ENCODE measurements at regions not wholly inside any gene's neighbourhood (a gene's known extent, or its start where the extent isn't known, plus 50 kb on each side); places are given as distances from the start of the nearest gene placed in this dataset.

DNA sequence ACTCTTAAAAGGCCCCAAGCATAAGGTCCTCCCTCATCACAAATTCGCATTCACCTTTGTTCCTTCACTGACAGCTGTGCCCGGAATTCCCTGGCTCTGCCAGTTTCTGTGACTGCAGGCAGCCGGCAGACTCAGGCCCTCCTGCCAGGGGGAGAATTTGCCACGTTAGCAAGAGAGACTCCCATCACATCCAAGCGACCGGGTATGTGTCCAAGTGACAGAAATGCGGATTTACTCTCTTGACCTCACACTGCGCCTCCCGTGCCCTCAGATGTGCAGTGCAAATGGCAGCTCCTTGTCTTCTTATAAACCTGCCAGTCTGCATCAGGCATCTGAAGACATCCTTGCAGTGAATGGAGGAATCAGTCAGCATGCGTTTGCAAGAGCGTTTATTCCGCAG, 187.1 kb upstream of the WWC1 start:
- H3K4me3 ChIP-seq (ENCODE audit: low read depth, low read length): no peak overlapping the region
- H3K36me3 ChIP-seq (ENCODE audit: control insufficient read depth, insufficient read depth, low read length): peaks cover 7% of the 10 kb centered on the region
- no peaks in the 10 kb centered on the region for H3K27me3 ChIP-seq (ENCODE audit: control insufficient read depth, insufficient read depth, low read length)
- no peak for DNase-seq (ENCODE audit: low read depth)
- FAIRE-seq: no peak
- TF ChIP-seq, protein P1, sequence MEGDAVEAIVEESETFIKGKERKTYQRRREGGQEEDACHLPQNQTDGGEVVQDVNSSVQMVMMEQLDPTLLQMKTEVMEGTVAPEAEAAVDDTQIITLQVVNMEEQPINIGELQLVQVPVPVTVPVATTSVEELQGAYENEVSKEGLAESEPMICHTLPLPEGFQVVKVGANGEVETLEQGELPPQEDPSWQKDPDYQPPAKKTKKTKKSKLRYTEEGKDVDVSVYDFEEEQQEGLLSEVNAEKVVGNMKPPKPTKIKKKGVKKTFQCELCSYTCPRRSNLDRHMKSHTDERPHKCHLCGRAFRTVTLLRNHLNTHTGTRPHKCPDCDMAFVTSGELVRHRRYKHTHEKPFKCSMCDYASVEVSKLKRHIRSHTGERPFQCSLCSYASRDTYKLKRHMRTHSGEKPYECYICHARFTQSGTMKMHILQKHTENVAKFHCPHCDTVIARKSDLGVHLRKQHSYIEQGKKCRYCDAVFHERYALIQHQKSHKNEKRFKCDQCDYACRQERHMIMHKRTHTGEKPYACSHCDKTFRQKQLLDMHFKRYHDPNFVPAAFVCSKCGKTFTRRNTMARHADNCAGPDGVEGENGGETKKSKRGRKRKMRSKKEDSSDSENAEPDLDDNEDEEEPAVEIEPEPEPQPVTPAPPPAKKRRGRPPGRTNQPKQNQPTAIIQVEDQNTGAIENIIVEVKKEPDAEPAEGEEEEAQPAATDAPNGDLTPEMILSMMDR (IDR thresholded peaks at IDR 0.05; ENCODE audit: insufficient read depth, low read length, severe bottlenecking): no peak

GRCh38 chr5:168104811-168105481, 186.5 kb upstream of the WWC1 start:
- no peak overlapping the region for H3K4me3 ChIP-seq (ENCODE audit: low read depth, low read length)
- TF ChIP-seq, protein P1 (IDR thresholded peaks at IDR 0.05; ENCODE audit: insufficient read depth, low read length, severe bottlenecking): no peak
- DNase-seq (ENCODE audit: low read depth) (no peak), FAIRE-seq (no peak)
- peaks cover 8% of the 10 kb centered on the region for H3K36me3 ChIP-seq (ENCODE audit: control insufficient read depth, insufficient read depth, low read length)
- no peaks in the 10 kb centered on the region for H3K27me3 ChIP-seq (ENCODE audit: control insufficient read depth, insufficient read depth, low read length)

DNA sequence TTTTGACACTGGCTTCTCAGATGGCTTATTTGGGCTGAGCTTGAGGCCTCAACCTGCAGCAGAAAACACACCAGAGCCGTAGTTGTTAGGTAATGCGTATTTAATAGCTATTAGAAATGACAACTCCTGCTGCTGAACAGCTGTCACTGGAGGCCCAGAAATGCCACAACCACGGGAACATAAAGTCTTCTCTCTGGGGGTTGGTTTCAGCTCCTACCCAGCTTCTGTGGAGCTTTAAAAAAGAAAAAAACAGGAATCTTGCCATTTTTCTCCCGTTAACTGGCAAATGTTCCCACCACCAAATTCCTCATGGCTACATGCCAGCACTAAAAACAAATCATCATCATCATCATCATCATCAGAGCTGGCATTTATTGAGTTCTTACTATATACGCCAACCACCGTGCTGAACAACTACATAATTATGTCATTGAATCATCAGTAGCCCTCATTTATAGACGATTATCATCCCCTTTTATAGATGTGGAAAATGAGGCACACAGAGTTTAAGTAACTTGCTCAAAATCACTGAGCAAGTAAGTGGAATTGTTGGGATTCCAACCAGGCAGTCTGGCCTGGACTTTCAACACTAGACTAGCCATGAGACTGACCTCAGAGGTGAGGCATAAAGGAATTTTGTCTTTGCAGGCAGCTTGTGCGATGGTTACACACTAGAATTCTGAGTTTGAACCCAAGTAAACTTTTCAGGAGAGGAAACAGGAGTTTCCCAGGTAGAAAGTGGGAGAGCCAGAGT, 185.3 kb upstream of the WWC1 start:
- no peak for FAIRE-seq
- DNase-seq (ENCODE audit: low read depth): no peak
- peaks cover 10% of the 10 kb centered on the region for H3K36me3 ChIP-seq (ENCODE audit: control insufficient read depth, insufficient read depth, low read length)

DNA sequence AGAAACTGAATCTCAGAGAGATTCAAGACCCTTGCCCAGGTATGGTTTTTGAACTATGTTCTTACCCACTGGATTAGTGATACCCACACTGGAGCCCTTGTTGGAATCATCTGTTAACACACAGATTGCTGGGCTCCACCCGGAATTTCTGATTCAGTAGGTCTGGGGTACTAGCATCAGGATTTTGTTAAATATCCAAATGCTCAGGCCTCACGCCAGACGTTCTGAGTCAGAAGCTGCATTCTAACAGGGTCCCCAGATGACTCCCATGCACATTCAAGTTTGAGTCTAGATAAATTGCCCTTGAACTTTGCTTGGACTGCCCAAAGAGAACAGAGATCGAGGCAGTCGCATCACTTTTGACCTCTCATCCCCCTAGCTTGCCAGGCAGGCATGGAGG, 182.0 kb upstream of the WWC1 start:
- no peak for FAIRE-seq
- Histone ChIP-seq H3K4me3 (ENCODE audit: low read depth, low read length) (no peak overlapping the region), H3K36me3 (ENCODE audit: control insufficient read depth, insufficient read depth, low read length) (peaks cover 9% of the 10 kb centered on the region), H3K27me3 (ENCODE audit: control insufficient read depth, insufficient read depth, low read length) (no peaks in the 10 kb centered on the region)
- DNase-seq (ENCODE audit: low read depth): no peak
- TF ChIP-seq, protein P1 (IDR thresholded peaks at IDR 0.05; ENCODE audit: insufficient read depth, low read length, severe bottlenecking): no peak

More for the DNA sequence above, 185.3 kb upstream of the WWC1 start:
- Histone ChIP-seq H3K4me3 (ENCODE audit: low read depth, low read length) (no peak overlapping the region), H3K27me3 (ENCODE audit: control insufficient read depth, insufficient read depth, low read length) (no peaks in the 10 kb centered on the region)
- TF ChIP-seq, protein P1 (IDR thresholded peaks at IDR 0.05; ENCODE audit: insufficient read depth, low read length, severe bottlenecking): no peak

GRCh38 chr5:168110384-168110783, 181.1 kb upstream of the WWC1 start:
- TF ChIP-seq, protein P1 (IDR thresholded peaks at IDR 0.05; ENCODE audit: insufficient read depth, low read length, severe bottlenecking): no peak
- Histone ChIP-seq H3K27me3 (ENCODE audit: control insufficient read depth, insufficient read depth, low read length) (no peaks in the 10 kb centered on the region), H3K4me3 (ENCODE audit: low read depth, low read length) (no peak overlapping the region), H3K36me3 (ENCODE audit: control insufficient read depth, insufficient read depth, low read length) (peaks cover 9% of the 10 kb centered on the region)
- peak; percentile 7 for FAIRE-seq
- no peak for DNase-seq (ENCODE audit: low read depth)

All from bronchial epithelial cell (primary cell).